Fibroblast of lung (primary cell): ENCODE measurements at regions not wholly inside any gene's neighbourhood (a gene's known extent, or its start where the extent isn't known, plus 50 kb on each side); places are given as distances from the start of the nearest gene placed in this dataset.

ENCODE experiments used
- EZH2 ChIP-seq: IDR thresholded peaks from 2 replicates; pipeline ENCODE4 v1.5.1; 2012; ENCODE audit warnings: low read length, control low read depth, mild to moderate bottlenecking; ENCODE audit errors: missing control alignments
- TF ChIP-seq, protein P1 (sequence below), 2 donors: IDR thresholded peaks in 1 of 2; conservative IDR thresholded peaks in 1 of 2; 1 replicate in 1 of 2; 2 replicates in 1 of 2; pipeline ENCODE4 v1.5.1; 2011 to 2012; ENCODE audit warnings: low read length in 2 of 2, control low read depth in 1 of 2, inconsistent platforms in 1 of 2, low read depth in 1 of 2, mild to moderate bottlenecking in 1 of 2

GRCh38 chr6:102680413-102680812 lies 1286.9 kb downstream of the GRIK2 start:
- TF ChIP-seq, protein P1, sequence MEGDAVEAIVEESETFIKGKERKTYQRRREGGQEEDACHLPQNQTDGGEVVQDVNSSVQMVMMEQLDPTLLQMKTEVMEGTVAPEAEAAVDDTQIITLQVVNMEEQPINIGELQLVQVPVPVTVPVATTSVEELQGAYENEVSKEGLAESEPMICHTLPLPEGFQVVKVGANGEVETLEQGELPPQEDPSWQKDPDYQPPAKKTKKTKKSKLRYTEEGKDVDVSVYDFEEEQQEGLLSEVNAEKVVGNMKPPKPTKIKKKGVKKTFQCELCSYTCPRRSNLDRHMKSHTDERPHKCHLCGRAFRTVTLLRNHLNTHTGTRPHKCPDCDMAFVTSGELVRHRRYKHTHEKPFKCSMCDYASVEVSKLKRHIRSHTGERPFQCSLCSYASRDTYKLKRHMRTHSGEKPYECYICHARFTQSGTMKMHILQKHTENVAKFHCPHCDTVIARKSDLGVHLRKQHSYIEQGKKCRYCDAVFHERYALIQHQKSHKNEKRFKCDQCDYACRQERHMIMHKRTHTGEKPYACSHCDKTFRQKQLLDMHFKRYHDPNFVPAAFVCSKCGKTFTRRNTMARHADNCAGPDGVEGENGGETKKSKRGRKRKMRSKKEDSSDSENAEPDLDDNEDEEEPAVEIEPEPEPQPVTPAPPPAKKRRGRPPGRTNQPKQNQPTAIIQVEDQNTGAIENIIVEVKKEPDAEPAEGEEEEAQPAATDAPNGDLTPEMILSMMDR (conservative IDR thresholded peaks at IDR 0.05 in 1 of 2, IDR thresholded peaks at IDR 0.05 in 1 of 2; ENCODE audit: low read depth in 1 of 2, low read length in 2 of 2), result no peak
- no peak for TF ChIP-seq EZH2
